ENCODE measurements at regions not wholly inside any gene's neighbourhood (a gene's known extent, or its start where the extent isn't known, plus 50 kb on each side); places are given as distances from the start of the nearest gene placed in this dataset.

DNA sequence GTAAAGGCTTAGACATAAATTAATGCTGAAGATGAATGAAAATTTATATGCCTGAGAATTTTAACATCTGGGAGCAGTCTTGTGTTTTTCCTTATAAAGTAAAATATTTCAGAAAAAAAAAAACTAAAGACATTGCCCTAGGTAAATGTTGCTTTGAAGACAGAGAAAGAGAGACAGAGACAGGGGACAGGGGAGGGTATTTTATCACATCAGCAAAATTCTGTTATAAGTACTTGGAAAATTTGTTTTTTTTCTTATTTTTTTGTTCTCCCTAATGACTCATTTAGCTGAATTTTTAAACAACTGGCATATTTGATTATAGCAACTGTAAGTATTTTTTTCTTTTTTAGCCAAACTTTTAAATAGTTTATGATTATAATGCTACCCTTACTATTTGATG lies 1540.6 kb upstream of the GBE1 start:
- TF ChIP-seq JUND (IDR thresholded peaks at IDR 0.05) (no peak), SIN3A (IDR thresholded peaks at IDR 0.05; ENCODE audit: low read depth) (no peak), POLR2A (IDR thresholded peaks at IDR 0.05; ENCODE audit: borderline replicate concordance, extremely low read depth, insufficient read depth, insufficient read length) (no peak), CEBPB (IDR thresholded peaks at IDR 0.05; ENCODE audit: low read depth) (no peak)
